ENCODE measurements at regions not wholly inside any gene's neighbourhood (a gene's known extent, or its start where the extent isn't known, plus 50 kb on each side); places are given as distances from the start of the nearest gene placed in this dataset.

GRCh38 chr17:77750427-77751043 lies 208.0 kb upstream of the TNRC6C start:
- TF ChIP-seq CTCF (tag by site-specific recombination; IDR thresholded peaks at IDR 0.05) (no peak), INSM2 (tag by site-specific recombination; IDR thresholded peaks at IDR 0.05) (no peak), ZNF24 (tag by site-specific recombination; IDR thresholded peaks at IDR 0.05) (no peak), KLF9 (tag by site-specific recombination; IDR thresholded peaks at IDR 0.05; ENCODE audit: low read depth) (no peak), ZNF184 (tag by site-specific recombination; IDR thresholded peaks at IDR 0.05) (no peak)
